HG03108 (cell line): ENCODE measurements at regions not wholly inside any gene's neighbourhood (a gene's known extent, or its start where the extent isn't known, plus 50 kb on each side); places are given as distances from the start of the nearest gene placed in this dataset.

Experiments
- ATAC-seq: cut with Tn5 transposase; IDR thresholded peaks from one replicate; pipeline ENCODE4 v1.9.1; 2021; ENCODE audit warnings: moderate library complexity; ENCODE audit not compliant: unreplicated experiment

DNA sequence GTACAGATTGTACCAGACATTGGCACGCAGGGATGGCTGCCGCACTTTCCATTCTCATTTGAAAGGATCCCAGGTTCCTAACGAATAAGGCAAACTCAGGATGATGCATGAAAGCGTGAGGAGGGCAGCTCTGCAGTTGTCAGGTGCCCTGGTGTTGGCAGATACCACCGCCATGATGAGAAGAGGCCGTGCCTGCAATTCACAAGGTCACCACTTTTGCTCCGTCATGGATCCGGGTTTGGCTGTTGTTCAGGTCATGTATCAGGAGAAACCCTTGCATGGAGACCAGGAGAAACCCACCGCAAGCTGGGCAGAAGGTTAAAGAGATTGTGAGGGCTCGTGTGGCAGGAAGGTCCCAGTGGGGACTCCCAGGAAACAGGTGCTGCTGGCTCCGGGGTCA lies 233.2 kb downstream of the KLF6 start:
- ATAC-seq: no peak

- ATAC-seq: no peak
Measured at GRCh38 chr10:3549118-3549517, 235.9 kb downstream of the KLF6 start.

DNA sequence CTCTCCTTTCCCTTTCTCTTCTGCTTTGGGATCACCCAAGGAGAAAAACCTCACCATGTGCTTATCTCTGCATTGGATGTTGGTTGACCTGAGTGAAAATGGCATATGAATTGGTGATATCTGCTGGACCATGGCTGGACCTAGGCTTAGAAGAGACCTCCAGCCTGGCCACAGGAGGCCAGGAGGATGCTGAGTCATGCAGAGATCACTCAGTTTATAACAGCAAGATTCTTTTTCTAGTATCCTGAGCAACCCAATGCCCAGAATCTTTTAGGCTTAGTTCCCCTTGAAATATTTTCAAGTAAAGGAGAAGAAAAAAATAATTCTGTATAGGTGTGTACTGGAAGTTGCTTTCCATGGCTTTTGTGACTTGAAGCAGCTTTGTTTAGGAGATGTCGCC lies 236.3 kb downstream of the KLF6 start:
- no peak for ATAC-seq

DNA sequence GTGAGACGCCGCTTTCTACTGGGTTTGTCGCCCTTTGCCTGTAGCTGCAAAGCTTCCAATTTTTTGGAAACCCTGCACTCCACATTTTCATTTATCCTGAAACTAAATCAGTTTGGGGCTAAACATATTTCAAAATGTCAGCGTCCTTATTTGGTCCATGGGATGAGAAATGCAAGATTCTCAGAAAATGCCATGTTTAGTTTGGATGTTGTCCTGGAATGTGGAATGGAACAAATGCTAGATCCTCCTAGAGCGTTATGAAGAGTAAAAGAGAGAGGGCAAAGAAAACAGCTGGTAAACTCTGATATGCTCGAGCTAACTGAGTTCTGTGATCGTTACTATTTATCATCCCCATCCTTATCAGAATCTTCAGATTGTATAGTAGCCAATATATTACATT lies 236.9 kb downstream of the KLF6 start:
- ATAC-seq: no peak

- ATAC-seq: no peak
Measured at GRCh38 chr10:3544561-3544960, 240.4 kb downstream of the KLF6 start.

GRCh38 chr10:3542185-3542611 lies 242.8 kb downstream of the KLF6 start:
- no peak for ATAC-seq

DNA sequence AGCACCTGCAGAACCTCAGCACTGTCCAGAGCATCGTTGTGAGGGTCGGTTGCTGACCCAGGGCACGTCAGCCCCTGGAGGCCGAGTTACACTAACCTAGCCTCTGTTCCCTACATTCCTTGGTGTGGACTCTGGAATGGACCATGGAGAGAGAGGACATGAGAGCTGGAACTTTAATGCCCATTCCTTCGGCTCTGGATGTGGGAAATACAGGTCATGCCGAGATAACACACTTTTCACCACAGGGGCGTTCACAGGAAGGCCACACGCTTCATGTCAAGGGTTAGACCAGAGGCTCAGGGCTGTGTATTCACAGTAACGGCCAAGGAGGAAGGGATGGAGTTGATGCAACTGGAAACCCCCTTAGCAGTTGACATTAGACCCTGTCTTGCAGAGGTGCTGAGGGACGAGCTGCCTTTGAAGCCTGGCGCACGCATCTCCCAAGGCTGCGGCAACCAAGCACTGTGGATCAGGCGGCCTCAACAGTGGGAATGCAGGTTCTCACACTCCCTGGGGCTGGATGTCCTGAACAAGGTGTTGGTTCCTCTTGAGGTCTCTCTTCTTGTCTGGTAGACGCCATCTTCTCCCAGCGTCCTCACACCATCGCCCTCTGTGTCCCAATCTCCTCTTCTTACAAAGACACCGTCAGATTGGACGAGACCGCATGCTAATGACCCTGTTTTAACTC lies 245.2 kb downstream of the KLF6 start:
- no peak for ATAC-seq

DNA sequence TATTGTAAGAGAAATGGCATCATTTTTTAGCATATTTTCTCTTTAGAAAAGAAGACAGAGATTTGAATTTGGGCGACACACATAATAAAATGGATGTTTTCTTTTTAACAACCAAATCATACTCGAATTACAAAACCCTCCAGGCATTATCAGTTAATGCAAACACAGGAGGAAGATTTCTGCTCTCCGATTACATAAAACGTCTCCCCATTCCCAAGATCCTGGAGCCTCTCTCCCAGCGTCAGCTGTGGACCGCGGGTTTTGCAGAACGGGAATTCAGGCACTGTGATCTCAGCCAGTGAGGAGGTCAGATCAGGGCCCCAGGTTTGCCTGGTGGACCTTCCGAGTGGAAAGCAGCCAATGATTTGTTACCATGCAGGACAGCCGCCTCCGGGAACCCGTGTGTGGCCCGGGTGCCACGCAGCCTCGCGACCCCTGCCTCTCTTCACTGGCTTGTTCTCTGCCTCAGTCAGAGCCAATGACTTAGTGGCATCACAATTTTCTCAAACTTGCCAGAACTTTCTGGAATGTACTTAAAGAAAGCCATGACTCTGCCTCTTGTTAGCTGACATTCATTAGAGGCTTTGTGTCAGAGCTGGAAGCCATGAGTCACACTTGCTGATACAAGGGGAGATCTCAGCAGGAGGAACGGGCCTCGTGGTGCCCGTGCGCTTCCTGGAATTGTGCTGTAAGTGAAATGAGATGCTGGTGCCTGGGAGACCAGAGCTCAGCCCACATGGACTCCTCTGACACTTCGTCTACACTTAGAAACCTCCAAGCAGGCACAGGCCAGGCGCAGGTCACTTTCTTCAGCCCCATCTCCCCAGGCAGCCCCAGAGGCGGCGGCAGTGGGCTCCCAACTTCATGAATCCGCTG lies 246.1 kb downstream of the KLF6 start:
- no peak for ATAC-seq

GRCh38 chr10:3538291-3538655 lies 246.7 kb downstream of the KLF6 start:
- ATAC-seq: no peak

DNA sequence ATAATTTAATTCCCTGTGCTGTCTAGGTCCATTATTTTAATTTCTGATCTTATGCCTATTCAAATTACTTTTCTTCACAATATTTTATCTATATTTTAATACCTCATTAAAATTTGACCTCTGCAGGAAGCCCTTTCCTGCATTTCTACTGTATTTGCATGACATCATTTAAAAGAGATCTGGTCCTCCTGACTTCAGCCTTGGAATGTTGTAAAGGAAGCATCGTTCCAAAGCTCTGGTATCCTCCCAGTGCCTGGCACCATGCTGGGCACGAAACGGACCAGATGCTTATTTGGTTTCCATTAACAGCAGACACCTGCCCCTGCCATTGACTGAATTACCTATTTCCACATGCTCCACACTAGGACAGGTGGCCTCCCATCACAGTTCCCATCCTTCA lies 247.5 kb downstream of the KLF6 start:
- ATAC-seq: no peak

- no peak for ATAC-seq
Measured at GRCh38 chr10:3535001-3535400, 250.0 kb downstream of the KLF6 start.

DNA sequence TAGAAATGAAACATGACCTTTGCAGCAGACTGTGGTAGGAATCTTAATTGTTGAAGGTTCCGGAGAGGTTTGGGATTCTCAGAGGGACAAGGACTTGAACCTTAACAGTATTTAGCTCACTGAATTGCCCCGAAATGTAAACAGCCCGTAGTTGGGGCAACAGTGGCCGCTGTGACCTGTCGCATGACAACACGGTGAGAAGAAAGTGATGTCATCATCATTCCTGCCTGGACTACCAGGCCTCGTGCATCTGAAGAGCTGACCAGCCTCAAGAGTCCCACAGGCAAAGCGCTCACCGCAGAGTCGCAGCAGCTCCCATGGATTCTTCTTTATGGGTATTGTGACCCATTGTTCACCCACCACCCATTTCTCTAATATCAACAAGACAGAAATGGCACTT lies 250.6 kb downstream of the KLF6 start:
- no peak for ATAC-seq

GRCh38 chr10:3533296-3533695 lies 251.7 kb downstream of the KLF6 start:
- no peak for ATAC-seq

DNA sequence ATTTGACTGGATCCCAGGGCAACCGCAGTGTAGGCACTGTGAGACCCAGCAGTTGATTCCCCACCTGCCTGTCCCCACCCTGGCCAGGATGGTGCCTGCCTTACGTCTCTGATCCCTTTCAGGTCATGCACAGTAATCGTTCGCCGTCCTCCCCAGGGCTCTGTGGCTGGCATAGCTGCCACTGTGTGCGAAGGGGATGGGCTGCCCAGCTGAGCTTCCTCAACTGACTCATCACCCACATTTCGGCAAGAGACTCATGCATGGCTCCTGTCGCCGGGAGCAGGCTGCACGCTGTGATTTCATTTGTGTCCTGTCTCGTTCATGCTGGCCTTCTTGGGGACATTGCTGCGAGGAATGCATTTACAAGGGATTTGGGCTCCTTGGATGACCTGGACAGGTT lies 252.4 kb downstream of the KLF6 start:
- ATAC-seq: no peak

- no peak for ATAC-seq
Measured at GRCh38 chr10:3531670-3532069, 253.3 kb downstream of the KLF6 start.

DNA sequence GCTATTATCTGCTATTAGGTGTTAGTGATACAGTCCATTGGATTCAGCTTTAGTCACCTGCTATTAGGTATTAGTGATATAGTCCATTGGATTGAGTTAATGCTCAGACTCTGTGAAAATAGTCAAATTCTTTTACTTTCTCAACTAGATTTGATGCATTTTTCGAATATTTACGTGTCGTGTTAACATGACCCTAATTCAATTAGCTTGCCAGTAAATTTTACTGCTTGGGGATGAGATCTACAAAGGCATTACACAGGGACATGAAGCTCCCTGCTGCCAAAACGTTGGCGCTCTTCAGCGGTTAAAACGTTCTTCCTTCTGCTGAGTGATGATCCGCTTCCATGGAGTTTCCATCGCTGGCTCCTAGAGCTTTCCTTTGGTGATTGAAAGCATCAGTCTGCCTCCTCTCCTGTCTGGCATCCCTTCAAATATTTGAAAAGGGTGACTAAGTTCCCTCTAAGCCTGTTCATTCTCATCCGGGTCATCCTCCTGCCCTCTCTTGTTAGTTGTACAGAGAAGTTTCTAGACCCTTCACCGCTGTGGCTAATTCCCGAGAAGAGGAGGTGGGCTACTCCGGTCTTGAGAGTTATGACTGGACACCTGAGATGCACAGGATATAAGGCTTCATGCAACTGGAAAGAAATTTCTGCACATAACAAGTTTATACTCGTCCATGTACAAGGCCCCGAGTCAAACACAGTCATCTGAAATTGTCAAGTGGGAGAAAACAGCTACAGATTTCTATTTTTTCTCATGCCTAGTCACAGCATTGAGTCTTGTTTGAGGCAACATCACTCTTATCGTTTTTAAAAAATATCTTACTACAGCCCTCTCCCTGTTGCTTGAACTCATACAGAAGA lies 254.0 kb downstream of the KLF6 start:
- no peak for ATAC-seq

DNA sequence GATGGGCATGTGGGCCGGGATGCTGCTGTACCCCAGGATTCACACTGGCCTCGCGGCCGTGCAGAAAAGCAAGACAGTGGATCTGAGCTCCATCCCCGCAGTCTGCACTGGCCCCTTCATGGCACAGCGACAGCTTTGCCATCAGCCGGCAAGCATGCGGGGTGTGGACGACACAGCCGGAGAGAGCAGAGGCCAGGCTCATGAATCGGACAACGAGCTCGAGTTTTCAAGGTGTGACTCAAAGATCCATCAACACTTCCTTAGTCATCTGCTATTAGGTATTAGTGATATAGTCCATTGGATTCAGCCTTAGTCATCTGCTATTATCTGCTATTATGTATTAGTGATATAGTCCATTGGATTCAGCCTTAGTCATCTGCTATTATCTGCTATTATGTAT lies 254.7 kb downstream of the KLF6 start:
- no peak for ATAC-seq

DNA sequence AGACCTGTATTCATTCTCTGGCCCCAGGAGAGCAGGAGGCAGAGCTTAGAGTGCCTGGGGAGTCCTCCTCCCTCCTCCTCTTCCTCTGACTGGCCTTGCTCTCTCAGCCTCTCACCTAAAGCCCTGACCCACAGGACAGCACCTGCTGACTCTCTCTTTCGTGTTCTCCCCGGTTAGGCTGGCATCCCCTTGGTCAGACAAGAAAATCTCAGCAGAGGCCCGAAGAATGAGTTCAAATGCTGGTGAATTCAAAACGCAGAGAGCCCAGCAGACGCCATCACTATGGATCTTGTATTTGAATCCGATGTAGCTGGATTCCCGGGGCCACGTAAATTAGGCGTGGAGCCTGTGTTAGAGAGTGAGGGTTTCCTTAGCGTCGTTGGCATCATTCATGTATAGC lies 255.3 kb downstream of the KLF6 start:
- no peak for ATAC-seq

DNA sequence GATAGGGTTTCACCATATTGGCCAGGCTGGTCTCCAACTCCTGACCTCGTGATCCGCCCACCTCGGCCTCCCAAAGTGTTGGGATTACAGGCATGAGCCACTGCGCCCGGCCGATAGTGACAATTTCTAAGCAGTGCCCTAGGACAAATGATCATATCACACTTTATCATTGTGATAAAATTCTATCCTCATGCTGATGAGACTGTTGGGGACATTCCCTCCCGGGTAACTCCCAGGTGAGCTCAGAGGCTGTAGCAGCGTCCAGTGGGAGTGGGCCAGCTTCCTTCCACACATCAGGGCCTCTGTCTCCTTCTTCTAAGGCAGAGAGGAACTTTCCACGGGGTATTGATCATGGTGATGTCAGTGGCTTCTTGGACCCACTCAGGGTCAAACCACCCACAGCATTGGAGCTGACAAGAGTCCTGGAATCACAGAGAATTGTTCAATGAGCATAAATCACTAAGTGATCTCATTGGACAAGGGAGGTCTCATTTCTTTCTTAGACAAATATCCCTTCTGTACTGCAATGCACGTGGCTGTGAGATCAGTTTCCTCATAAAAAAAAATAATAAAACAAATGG lies 256.1 kb downstream of the KLF6 start:
- ATAC-seq: no peak

DNA sequence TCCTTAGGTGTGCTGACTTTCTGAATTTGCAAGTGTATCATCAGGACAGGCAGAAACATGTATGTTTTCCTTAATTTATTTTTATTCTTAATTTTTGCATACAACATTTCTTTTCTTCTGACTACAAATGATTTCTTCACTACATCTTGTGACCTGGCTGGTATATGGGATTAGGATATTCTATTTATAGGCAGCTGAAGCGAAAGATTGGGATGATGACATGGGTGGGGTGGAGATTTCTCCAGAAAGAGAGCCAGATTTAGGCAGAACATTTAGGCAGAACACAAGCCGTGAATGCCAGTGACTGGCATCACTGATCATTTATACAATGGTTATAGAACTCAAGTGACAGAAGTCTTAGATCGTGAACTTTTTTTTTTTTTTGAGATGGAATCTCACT lies 256.7 kb downstream of the KLF6 start:
- no peak for ATAC-seq

DNA sequence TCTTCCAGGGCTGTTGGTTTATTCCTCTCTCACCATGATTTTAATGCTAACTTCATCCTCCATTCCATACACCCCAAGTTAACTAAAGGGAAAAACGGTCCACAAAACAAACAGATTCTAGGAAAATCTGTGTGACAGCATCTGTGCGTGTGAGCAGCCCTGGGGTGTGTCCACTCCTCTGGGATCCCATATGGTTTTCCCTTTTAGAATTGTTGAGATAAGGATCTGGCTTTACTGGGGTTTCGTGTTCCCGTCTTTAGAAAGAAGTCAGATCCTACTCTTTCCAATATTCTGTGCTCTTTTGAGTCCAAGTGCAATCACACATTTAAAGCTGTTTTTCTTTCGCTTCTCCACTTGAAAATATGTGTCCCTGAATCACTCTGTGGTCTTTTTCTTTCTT lies 257.1 kb downstream of the KLF6 start:
- no peak for ATAC-seq
